BJ (cell line): ENCODE measurements at regions not wholly inside any gene's neighbourhood (a gene's known extent, or its start where the extent isn't known, plus 50 kb on each side); places are given as distances from the start of the nearest gene placed in this dataset.

Source experiments
- CTCF ChIA-PET: fragments of 350-600 bp; formaldehyde crosslinking; extraction: SDS; loops from one replicate; lab custom pipeline; 2021; ENCODE audit warnings: antibody characterized with exemption, inconsistent platforms; lab: Yijun Ruan, JAX
- POLR2A ChIA-PET: fragments of 300-600 bp; sonication (Branson Sonifier 250); formaldehyde crosslinking; extraction: SDS; loops from one replicate; lab custom pipeline; 2021; ENCODE audit warnings: antibody characterized with exemption; lab: Charles Lee
- DNase-seq: peaks from one replicate; pipeline ENCODE4 v3.0.0-alpha.2; 2011; ENCODE audit warnings: low read depth
- H3K27me3 ChIP-seq: 2 replicates; pipeline ENCODE4 v1.6.0; 2011; ENCODE audit warnings: low read length; ENCODE audit not compliant: control insufficient read depth, insufficient read depth
- H3K36me3 ChIP-seq: 2 replicates; pipeline ENCODE4 v1.5.1; 2011; ENCODE audit warnings: low read length; ENCODE audit not compliant: control insufficient read depth, insufficient read depth
- H3K4me3 ChIP-seq: 2 replicates; pipeline ENCODE4 v1.5.1; 2011; ENCODE audit warnings: low read depth, mild to moderate bottlenecking, control low read depth, low read length
- TF ChIP-seq, protein P1 (sequence below): IDR thresholded peaks from 2 replicates; pipeline ENCODE4 v1.5.1; 2011; ENCODE audit warnings: low read depth, mild to moderate bottlenecking, control low read depth, inconsistent platforms, low read length, moderate library complexity; ENCODE audit not compliant: insufficient read depth

DNA sequence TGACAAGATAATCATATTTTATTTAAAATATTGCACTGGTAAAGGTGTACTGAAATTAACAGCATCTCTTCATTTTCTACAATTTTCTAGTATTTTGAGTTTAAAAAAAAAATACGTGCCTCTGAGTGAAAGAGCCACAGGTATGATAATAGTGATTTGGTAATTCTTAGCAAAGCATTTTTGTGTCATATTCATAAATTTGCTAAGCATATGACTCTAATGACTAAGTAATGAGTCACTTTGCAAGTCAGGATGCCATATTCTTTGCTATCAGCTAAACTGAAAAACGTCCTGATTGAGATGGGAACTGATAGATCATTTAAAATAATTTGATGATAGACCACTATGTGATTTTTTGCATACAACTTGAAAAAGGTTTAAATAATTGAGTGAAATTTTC is 136.1 kb upstream of the IRS2 start:
- CTCF ChIA-PET = interaction anchor here (1.3 kb wide), 1 partner anchor 10 kb away, joined by 3 read pairs; no protein-coding TSS in a partner anchor
- TF ChIP-seq, protein P1, sequence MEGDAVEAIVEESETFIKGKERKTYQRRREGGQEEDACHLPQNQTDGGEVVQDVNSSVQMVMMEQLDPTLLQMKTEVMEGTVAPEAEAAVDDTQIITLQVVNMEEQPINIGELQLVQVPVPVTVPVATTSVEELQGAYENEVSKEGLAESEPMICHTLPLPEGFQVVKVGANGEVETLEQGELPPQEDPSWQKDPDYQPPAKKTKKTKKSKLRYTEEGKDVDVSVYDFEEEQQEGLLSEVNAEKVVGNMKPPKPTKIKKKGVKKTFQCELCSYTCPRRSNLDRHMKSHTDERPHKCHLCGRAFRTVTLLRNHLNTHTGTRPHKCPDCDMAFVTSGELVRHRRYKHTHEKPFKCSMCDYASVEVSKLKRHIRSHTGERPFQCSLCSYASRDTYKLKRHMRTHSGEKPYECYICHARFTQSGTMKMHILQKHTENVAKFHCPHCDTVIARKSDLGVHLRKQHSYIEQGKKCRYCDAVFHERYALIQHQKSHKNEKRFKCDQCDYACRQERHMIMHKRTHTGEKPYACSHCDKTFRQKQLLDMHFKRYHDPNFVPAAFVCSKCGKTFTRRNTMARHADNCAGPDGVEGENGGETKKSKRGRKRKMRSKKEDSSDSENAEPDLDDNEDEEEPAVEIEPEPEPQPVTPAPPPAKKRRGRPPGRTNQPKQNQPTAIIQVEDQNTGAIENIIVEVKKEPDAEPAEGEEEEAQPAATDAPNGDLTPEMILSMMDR = no peak
- H3K27me3 ChIP-seq = no peaks in the 10 kb centered on the region
- POLR2A ChIA-PET = no interaction called here
- H3K4me3 ChIP-seq = no peak overlapping the region
- H3K36me3 ChIP-seq = no peaks in the 10 kb centered on the region
- no peak for DNase-seq

- no peak for DNase-seq
- Histone ChIP-seq H3K4me3 (no peak overlapping the region), H3K36me3 (no peaks in the 10 kb centered on the region), H3K27me3 (no peaks in the 10 kb centered on the region)
- ChIA-PET POLR2A (no interaction called here), CTCF (no interaction called here)
- TF ChIP-seq, protein P1 = no peak
Observed at GRCh38 chr13:109919715-109920375, 133.5 kb upstream of the IRS2 start.

DNA sequence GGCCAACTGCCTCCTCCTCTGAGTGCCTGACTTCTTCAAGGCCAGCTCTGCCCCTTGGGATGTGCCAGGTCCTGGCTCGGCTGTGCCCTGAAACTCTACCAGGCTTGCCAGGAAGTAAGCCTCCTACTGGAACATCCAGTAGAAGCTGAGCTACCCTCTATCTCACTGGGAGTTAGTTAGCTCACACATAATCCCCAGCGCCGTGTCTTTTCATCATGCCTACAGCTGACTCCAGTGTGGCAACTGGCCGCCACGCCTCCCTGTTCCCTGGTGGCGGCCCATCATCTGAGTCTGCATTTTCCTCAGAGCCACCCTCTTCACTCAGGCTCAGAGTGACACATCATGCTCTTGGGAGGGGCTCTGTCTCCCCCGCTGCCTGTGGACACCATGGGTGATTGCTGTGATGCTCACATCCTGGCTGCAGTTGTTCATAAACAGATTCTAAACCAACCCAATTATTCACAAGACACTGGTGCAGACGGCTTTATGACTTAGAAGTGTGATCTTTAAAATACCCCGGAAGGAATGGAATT is 131.9 kb upstream of the IRS2 start:
- Histone ChIP-seq H3K4me3 (no peak overlapping the region), H3K36me3 (no peaks in the 10 kb centered on the region), H3K27me3 (no peaks in the 10 kb centered on the region)
- TF ChIP-seq, protein P1 = no peak
- POLR2A ChIA-PET = no interaction called here
- CTCF ChIA-PET = no interaction called here
- DNase-seq = no peak

- no peaks in the 10 kb centered on the region for H3K36me3 ChIP-seq
- ChIA-PET POLR2A (no interaction called here), CTCF (interaction anchor here (0.6 to 0.8 kb wide), 2 partner anchors 12 to 193 kb away, joined by 3 to 4 read pairs; no protein-coding TSS in a partner anchor)
- H3K4me3 ChIP-seq = no peak overlapping the region
- TF ChIP-seq, protein P1 = no peak
- DNase-seq = no peak
- no peaks in the 10 kb centered on the region for H3K27me3 ChIP-seq
Observed at GRCh38 chr13:109917422-109917821, 131.0 kb upstream of the IRS2 start.

DNA sequence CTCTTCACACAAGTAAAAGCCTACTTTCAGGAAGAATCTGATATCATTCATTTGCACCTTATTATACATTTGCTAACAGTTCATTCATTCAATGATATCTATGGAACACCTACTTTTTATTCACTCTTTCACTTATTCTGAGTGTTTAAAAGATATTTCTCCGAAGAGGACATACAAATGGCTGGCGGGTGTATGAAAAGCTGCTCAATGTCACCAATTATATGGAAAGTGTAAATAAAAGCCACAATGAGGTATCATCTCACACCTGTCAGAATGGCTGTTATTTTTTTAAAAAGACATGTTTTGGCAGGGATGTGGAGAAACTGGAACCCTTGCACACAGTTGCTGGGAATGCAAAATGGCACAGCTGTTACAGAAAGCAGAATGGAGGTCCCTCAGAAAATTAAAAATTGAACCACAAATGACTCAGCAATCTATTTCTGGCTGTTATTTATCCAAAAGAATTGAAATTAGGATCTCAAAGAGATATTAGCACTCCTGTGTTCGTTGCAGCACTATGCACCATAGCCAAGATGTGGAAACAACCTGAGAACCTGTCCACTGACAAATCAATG is 127.6 kb upstream of the IRS2 start:
- ChIA-PET CTCF (no interaction called here), POLR2A (no interaction called here)
- DNase-seq = no peak
- H3K4me3 ChIP-seq = no peak overlapping the region
- no peaks in the 10 kb centered on the region for H3K36me3 ChIP-seq
- TF ChIP-seq, protein P1 = no peak
- no peaks in the 10 kb centered on the region for H3K27me3 ChIP-seq
